Neuronal stem cell (in vitro differentiated cells): ENCODE measurements at regions not wholly inside any gene's neighbourhood (a gene's known extent, or its start where the extent isn't known, plus 50 kb on each side); places are given as distances from the start of the nearest gene placed in this dataset.

ENCODE experiments used
- DNase-seq: peaks from one replicate; pipeline ENCODE4 v3.0.0-alpha.2; 2013; ENCODE audit warnings: low spot score
- H2AFZ ChIP-seq: one replicate; pipeline ENCODE4 v1.6.1; 2013; ENCODE audit warnings: mild to moderate bottlenecking, low read length, inconsistent platforms
- H2AK5ac ChIP-seq: 2 replicates; pipeline ENCODE4 v1.6.1; 2013; ENCODE audit warnings: low read depth, mild to moderate bottlenecking, inconsistent platforms, low read length, moderate library complexity, mixed read lengths
- H2BK120ac ChIP-seq: 2 replicates; pipeline ENCODE4 v1.6.1; 2013; ENCODE audit warnings: low read depth, mild to moderate bottlenecking, inconsistent platforms, low read length, moderate library complexity, mixed read lengths
- H2BK12ac ChIP-seq: one replicate; pipeline ENCODE4 v1.6.1; 2013; ENCODE audit warnings: low read length, inconsistent platforms
- H2BK15ac ChIP-seq: 2 replicates; pipeline ENCODE4 v1.6.1; 2013; ENCODE audit warnings: mild to moderate bottlenecking, low read length, inconsistent platforms, mixed read lengths
- H2BK5ac ChIP-seq: one replicate; pipeline ENCODE4 v1.6.1; 2013; ENCODE audit warnings: inconsistent platforms, mild to moderate bottlenecking, low read length, moderate library complexity
- H3K14ac ChIP-seq: one replicate; pipeline ENCODE4 v1.6.1; 2013; ENCODE audit warnings: low read length, inconsistent platforms
- H3K18ac ChIP-seq: 2 replicates; pipeline ENCODE4 v1.6.1; 2013; ENCODE audit warnings: low read length, inconsistent platforms
- H3K23ac ChIP-seq: 2 replicates; pipeline ENCODE4 v1.6.1; 2013; ENCODE audit warnings: low read depth, mild to moderate bottlenecking, mixed read lengths, low read length, inconsistent platforms; ENCODE audit not compliant: poor library complexity
- H3K27ac ChIP-seq: replicated peaks from 3 replicates; pipeline ENCODE4 v1.5.1; 2013; ENCODE audit warnings: low read length, inconsistent platforms
- H3K27me3 ChIP-seq, 3 experiments: 2 replicates each; pipeline ENCODE4 v1.6.1; 2013; ENCODE audit warnings: low read length in 3 of 3, mild to moderate bottlenecking in 2 of 3, inconsistent platforms in 1 of 3, low read depth in 1 of 3, mixed read lengths in 1 of 3, moderate library complexity in 1 of 3; ENCODE audit not compliant: control insufficient read depth in 3 of 3, insufficient read depth in 3 of 3
- H3K36me3 ChIP-seq, 2 donors: replicated peaks in 1 of 2; 2 replicates each; pipeline ENCODE4 v1.6.1; 2013; ENCODE audit warnings: low read length in 2 of 2; ENCODE audit not compliant: control insufficient read depth in 2 of 2, insufficient read depth in 2 of 2
- H3K4ac ChIP-seq: 2 replicates; pipeline ENCODE4 v1.6.1; 2013; ENCODE audit warnings: inconsistent platforms, mild to moderate bottlenecking, low read length, moderate library complexity
- H3K4me1 ChIP-seq, 2 donors: 1 replicate in 1 of 2; 2 replicates in 1 of 2; pipeline ENCODE4 v1.6.1; 2013; ENCODE audit warnings: low read length in 2 of 2, low read depth in 1 of 2; ENCODE audit not compliant: control insufficient read depth in 2 of 2, insufficient read depth in 1 of 2
- H3K4me2 ChIP-seq: one replicate; pipeline ENCODE4 v1.6.1; 2013; ENCODE audit warnings: mild to moderate bottlenecking, low read length, inconsistent platforms; ENCODE audit not compliant: insufficient read depth, poor library complexity, severe bottlenecking
- H3K4me3 ChIP-seq, 2 donors: 2 replicates each; pipeline ENCODE4 v1.5.1; 2013; ENCODE audit warnings: low read length in 2 of 2, mild to moderate bottlenecking in 2 of 2, inconsistent platforms in 1 of 2, moderate library complexity in 1 of 2
- H3K79me1 ChIP-seq: one replicate; pipeline ENCODE4 v1.6.1; 2013; ENCODE audit warnings: low read depth, mild to moderate bottlenecking, inconsistent platforms, low read length, moderate library complexity
- H3K9ac ChIP-seq: one replicate; pipeline ENCODE4 v1.6.1; 2013; ENCODE audit warnings: mild to moderate bottlenecking, low read depth, low read length, inconsistent platforms; ENCODE audit not compliant: poor library complexity
- H3K9me3 ChIP-seq, 2 donors: replicated peaks in 1 of 2; 2 replicates each; pipeline versions ENCODE3 to v1.6.1; 2013; ENCODE audit warnings: low read length in 2 of 2, mild to moderate bottlenecking in 2 of 2, inconsistent platforms in 1 of 2, low read depth in 1 of 2, mixed read lengths in 1 of 2, moderate library complexity in 1 of 2; ENCODE audit not compliant: control insufficient read depth in 2 of 2, insufficient read depth in 1 of 2
- H4K8ac ChIP-seq: one replicate; pipeline ENCODE4 v1.6.1; 2013; ENCODE audit warnings: low read depth, mild to moderate bottlenecking, inconsistent platforms, low read length, moderate library complexity
- H4K91ac ChIP-seq: one replicate; pipeline ENCODE4 v1.6.1; 2013; ENCODE audit warnings: low read length, low read depth, mild to moderate bottlenecking, inconsistent platforms; ENCODE audit not compliant: poor library complexity
- WGBS, 2 donors: extraction: QIAGEN DNeasy Blood & Tissue Kit; methylation state at CpG; one replicate each; pipeline ENCODE4 v1.1.7; 2013; ENCODE audit warnings: missing lambda C conversion rate in 2 of 2, mixed read lengths in 1 of 2; ENCODE audit not compliant: insufficient read length in 2 of 2, insufficient replicate concordance in 1 of 2; ENCODE audit errors: extremely low coverage in 2 of 2; 5-methylcytosine and 5-hydroxymethylcytosine counted together

GRCh38 chr4:132572210-132572609 is 576.9 kb upstream of the PCDH10 start:
- H2BK12ac ChIP-seq = no peak overlapping the region
- H3K27ac ChIP-seq = no peak overlapping the region
- H2BK5ac ChIP-seq = no peak overlapping the region
- no peak overlapping the region for H4K91ac ChIP-seq
- no peak overlapping the region for H2BK15ac ChIP-seq
- DNase-seq = no peak
- H2AK5ac ChIP-seq = no peak overlapping the region
- WGBS, 2 donors = 100% methylated on average over 1 to 2 of the region's 6 CpGs
- no peak overlapping the region for H2AFZ ChIP-seq
- H4K8ac ChIP-seq = no peak overlapping the region
- H2BK120ac ChIP-seq = no peak overlapping the region
- H3K9me3 ChIP-seq = no peaks in the 10 kb centered on the region
- H3K27me3 ChIP-seq = no peaks in the 10 kb centered on the region
- no peak overlapping the region for H3K18ac ChIP-seq
- no peak overlapping the region for H3K9ac ChIP-seq
- H3K36me3 ChIP-seq = no peaks in the 10 kb centered on the region
- H3K4me1 ChIP-seq = no peaks in the 10 kb centered on the region
- no peak overlapping the region for H3K23ac ChIP-seq
- no peak overlapping the region for H3K14ac ChIP-seq
- no peak overlapping the region for H3K4me3 ChIP-seq
- no peaks in the 10 kb centered on the region for H3K79me1 ChIP-seq
- no peak overlapping the region for H3K4me2 ChIP-seq
- no peak overlapping the region for H3K4ac ChIP-seq

GRCh38 chr4:132587626-132588025 is 561.5 kb upstream of the PCDH10 start:
- Histone ChIP-seq H3K23ac (no peak overlapping the region), H3K4me2 (no peak overlapping the region), H2BK12ac (no peak overlapping the region), H4K91ac (no peak overlapping the region), H3K27me3 (no peaks in the 10 kb centered on the region), H4K8ac (no peak overlapping the region), H3K9ac (no peak overlapping the region), H3K4me3 (no peak overlapping the region), H3K4ac (no peak overlapping the region), H3K4me1 (no peaks in the 10 kb centered on the region), H2AFZ (no peak overlapping the region), H3K79me1 (no peaks in the 10 kb centered on the region), H2BK15ac (no peak overlapping the region), H3K18ac (no peak overlapping the region), H3K9me3 (peaks cover 0 to 3% of the 10 kb centered on the region in 2 donors), H2BK5ac (no peak overlapping the region), H3K14ac (no peak overlapping the region), H3K27ac (no peak overlapping the region), H2AK5ac (no peak overlapping the region), H2BK120ac (no peak overlapping the region), H3K36me3 (no peaks in the 10 kb centered on the region)
- DNase-seq = no peak

- Histone ChIP-seq H2BK12ac (no peak overlapping the region), H3K27ac (no peak overlapping the region), H3K4me1 (no peaks in the 10 kb centered on the region), H3K36me3 (no peaks in the 10 kb centered on the region), H4K8ac (no peak overlapping the region), H2AK5ac (no peak overlapping the region), H3K9me3 (no peaks in the 10 kb centered on the region), H3K27me3 (no peaks in the 10 kb centered on the region), H3K14ac (no peak overlapping the region), H3K9ac (no peak overlapping the region), H3K4me3 (no peak overlapping the region), H3K18ac (no peak overlapping the region), H2AFZ (no peak overlapping the region), H2BK5ac (no peak overlapping the region), H2BK120ac (no peak overlapping the region), H4K91ac (no peak overlapping the region), H3K23ac (no peak overlapping the region), H3K4me2 (no peak overlapping the region), H3K79me1 (no peaks in the 10 kb centered on the region), H2BK15ac (no peak overlapping the region), H3K4ac (no peak overlapping the region)
- DNase-seq = no peak
- WGBS, 2 donors = no CpG with 5 or more reads among the region's 13 CpGs
Measured at GRCh38 chr4:132592340-132592739, 556.8 kb upstream of the PCDH10 start.

GRCh38 chr4:132592850-132593249 is 556.2 kb upstream of the PCDH10 start:
- no peak for DNase-seq
- no CpG with 5 or more reads among the region's 2 CpGs for WGBS, 2 donors

More at GRCh38 chr4:132592850-132593249, 556.2 kb upstream of the PCDH10 start:
- H2BK120ac ChIP-seq = no peak overlapping the region
- H3K9me3 ChIP-seq = no peaks in the 10 kb centered on the region
- no peak overlapping the region for H4K91ac ChIP-seq
- H2AFZ ChIP-seq = no peak overlapping the region
- no peak overlapping the region for H3K4me3 ChIP-seq
- H2BK5ac ChIP-seq = no peak overlapping the region
- H2BK12ac ChIP-seq = no peak overlapping the region
- H2AK5ac ChIP-seq = no peak overlapping the region
- H3K36me3 ChIP-seq = no peaks in the 10 kb centered on the region
- no peak overlapping the region for H2BK15ac ChIP-seq
- no peak overlapping the region for H4K8ac ChIP-seq
- H3K27me3 ChIP-seq = no peaks in the 10 kb centered on the region
- no peak overlapping the region for H3K23ac ChIP-seq
- no peak overlapping the region for H3K4ac ChIP-seq
- H3K4me1 ChIP-seq = no peaks in the 10 kb centered on the region
- H3K18ac ChIP-seq = no peak overlapping the region
- no peak overlapping the region for H3K27ac ChIP-seq
- no peak overlapping the region for H3K14ac ChIP-seq
- no peak overlapping the region for H3K4me2 ChIP-seq
- no peak overlapping the region for H3K9ac ChIP-seq
- no peaks in the 10 kb centered on the region for H3K79me1 ChIP-seq
